GM12878 (cell line): ENCODE measurements at regions not wholly inside any gene's neighbourhood (a gene's known extent, or its start where the extent isn't known, plus 50 kb on each side); places are given as distances from the start of the nearest gene placed in this dataset.

Source experiments
- ATAC-seq: fragments of 200-7000 bp; cut with Tn5 transposase; 3 replicates; pipeline ENCODE4 v1.9.1; 2020; ENCODE audit warnings: mild to moderate bottlenecking, moderate library complexity
- BruUV-seq: library from RNA; stranded (reverse); fragments of 400-500 nt; replicated peaks from 2 replicates; lab custom pipeline; 2021; lab: Mats Ljungman, UMichigan
- CTCF ChIA-PET: fragments of 300-600 bp; sonication (Branson Sonifier 250); formaldehyde crosslinking; extraction: SDS; loops from one replicate; lab custom pipeline; 2021; ENCODE audit warnings: inconsistent platforms; lab: Yijun Ruan, JAX
- POLR2A ChIA-PET: fragments of 350-600 bp; formaldehyde crosslinking; extraction: SDS; loops from one replicate; lab custom pipeline; 2021; ENCODE audit warnings: inconsistent platforms; lab: Charles Lee
- RAD21 ChIA-PET: fragments of 300-600 bp; sonication (Branson Sonifier 250); formaldehyde crosslinking; loops from one replicate; lab custom pipeline; 2023; ENCODE audit warnings: antibody characterized with exemption; ENCODE audit not compliant: unreplicated experiment; lab: Charles Lee
- SMC1A ChIA-PET: fragments of 300-600 bp; sonication (Branson Sonifier 250); formaldehyde crosslinking; loops from one replicate; lab custom pipeline; 2023; ENCODE audit not compliant: unreplicated experiment, uncharacterized antibody; lab: Charles Lee
- DNase-seq: peaks from one replicate; pipeline ENCODE4 v3.0.0-alpha.2; 2011; ENCODE audit warnings: low read depth, low spot score
- FAIRE-seq: peaks from 3 replicates; lab custom pipeline; 2011; peaks lifted over from hg19 to GRCh38; lab: Jason Lieb, UNC
- H2AFZ ChIP-seq: 2 replicates; pipeline ENCODE4 v1.6.0; 2011; ENCODE audit warnings: low read depth, low read length, control low read depth; ENCODE audit not compliant: control insufficient read depth
- H3K27ac ChIP-seq: 2 replicates; pipeline ENCODE4 v1.5.1; 2011; ENCODE audit warnings: control low read depth; ENCODE audit not compliant: control insufficient read depth, insufficient read depth
- H3K27me3 ChIP-seq, 2 experiments: replicated peaks in 1 of 2; 2 replicates each; pipeline versions ENCODE4 v1.6.0 to v1.6.1; 2011; ENCODE audit warnings: low read length in 1 of 2; ENCODE audit not compliant: control insufficient read depth in 2 of 2, insufficient read depth in 2 of 2
- H3K36me3 ChIP-seq, 2 experiments: 2 replicates each; pipeline ENCODE4 v1.5.1; 2011; ENCODE audit warnings: low read length in 1 of 2; ENCODE audit not compliant: control insufficient read depth in 2 of 2, insufficient read depth in 2 of 2
- H3K4me1 ChIP-seq: 2 replicates; pipeline ENCODE4 v1.6.1; 2011; ENCODE audit warnings: mild to moderate bottlenecking, low read length, moderate library complexity, mixed read lengths; ENCODE audit not compliant: control insufficient read depth, insufficient read depth
- H3K4me2 ChIP-seq: 2 replicates; pipeline ENCODE4 v1.6.0; 2011; ENCODE audit warnings: control low read depth; ENCODE audit not compliant: control insufficient read depth, insufficient read depth
- H3K4me3 ChIP-seq: fragments of 200-600 bp; sonication (generic); 2 replicates; pipeline ENCODE4 v1.5.1; 2016
- H3K79me2 ChIP-seq: 2 replicates; pipeline ENCODE4 v1.6.0; 2011; ENCODE audit warnings: low read length; ENCODE audit not compliant: control insufficient read depth, insufficient read depth
- H3K9ac ChIP-seq: 2 replicates; pipeline ENCODE4 v1.8.0; 2011; ENCODE audit warnings: low read length, control low read depth, mixed read lengths; ENCODE audit not compliant: control insufficient read depth, insufficient read depth
- H3K9me3 ChIP-seq: replicated peaks from 3 replicates; pipeline ENCODE4 v1.5.1; 2011; ENCODE audit warnings: mild to moderate bottlenecking, low read length; ENCODE audit not compliant: control insufficient read depth, insufficient read depth
- H4K20me1 ChIP-seq: 2 replicates; pipeline ENCODE4 v1.6.0; 2011; ENCODE audit not compliant: control insufficient read depth, insufficient read depth
- ASH2L ChIP-seq: fragments of 300-600, 200-600 bp; sonication (generic); IDR thresholded peaks from 2 replicates; pipeline ENCODE4 v1.6.1; 2017; ENCODE audit warnings: low read depth, mild to moderate bottlenecking, borderline replicate concordance
- BCLAF1 ChIP-seq: fragments of 450-650 bp; IDR thresholded peaks from 2 replicates; pipeline ENCODE4 v1.6.1; 2017; ENCODE audit warnings: antibody characterized with exemption, mild to moderate bottlenecking, moderate library complexity
- CBX5 ChIP-seq: sonication (generic); IDR thresholded peaks from 2 replicates; pipeline ENCODE4 v1.6.1; 2016; ENCODE audit warnings: low read depth, moderate library complexity, mild to moderate bottlenecking, inconsistent platforms
- CREB1 ChIP-seq: IDR thresholded peaks from 2 replicates; pipeline ENCODE4 v1.6.1; 2012; ENCODE audit warnings: low read depth, mild to moderate bottlenecking, inconsistent platforms
- HDAC2 ChIP-seq: fragments of 200-600 bp; sonication (generic); IDR thresholded peaks from 2 replicates; pipeline ENCODE4 v1.6.1; 2017
- PML ChIP-seq: IDR thresholded peaks from 2 replicates; pipeline ENCODE4 v1.6.1; 2012; ENCODE audit warnings: low read length, inconsistent platforms
- RAD51 ChIP-seq: fragments of 450-650 bp; IDR thresholded peaks from 2 replicates; pipeline ENCODE4 v1.6.1; 2016; ENCODE audit warnings: moderate library complexity, mild to moderate bottlenecking, inconsistent platforms
- RELA ChIP-seq: fragments of 450-650 bp; IDR thresholded peaks from 2 replicates; pipeline ENCODE4 v1.8.0; 2014; ENCODE audit warnings: borderline replicate concordance; ENCODE audit not compliant: partially characterized antibody
- SREBF2 ChIP-seq: IDR thresholded peaks from 2 replicates; pipeline ENCODE4 v1.6.1; 2012; ENCODE audit warnings: mild to moderate bottlenecking, low read length
- WGBS: methylation state at CpG from one replicate; pipeline ENCODE4 v1.1.6; 2016; ENCODE audit warnings: low lambda C conversion rate; ENCODE audit not compliant: insufficient replicate concordance, insufficient coverage; ENCODE audit errors: missing lambda C conversion rate; 5-methylcytosine and 5-hydroxymethylcytosine counted together
- in situ Hi-C: fragments of 300-500 bp; cut with MboI; formaldehyde crosslinking; loops from 9 replicates; pipeline ENCODE4 v1.14.3; 2018; ENCODE audit warnings: mixed read lengths
- intact Hi-C: fragments of 100-400 bp; cut with micrococcal nuclease; formaldehyde crosslinking; loops from one replicate; pipeline ENCODE4 v1.14.2; 2022; ENCODE audit not compliant: unreplicated experiment
- TF ChIP-seq, protein P1 (sequence below): fragments of 450-650 bp; IDR thresholded peaks from 2 replicates; pipeline ENCODE4 v1.6.1; 2016; ENCODE audit warnings: mild to moderate bottlenecking

- no peak for TF ChIP-seq SREBF2
These were observed 462.2 kb downstream of the TSHZ3 start (continued) for GRCh38 chr19:30887042-30887441.

DNA sequence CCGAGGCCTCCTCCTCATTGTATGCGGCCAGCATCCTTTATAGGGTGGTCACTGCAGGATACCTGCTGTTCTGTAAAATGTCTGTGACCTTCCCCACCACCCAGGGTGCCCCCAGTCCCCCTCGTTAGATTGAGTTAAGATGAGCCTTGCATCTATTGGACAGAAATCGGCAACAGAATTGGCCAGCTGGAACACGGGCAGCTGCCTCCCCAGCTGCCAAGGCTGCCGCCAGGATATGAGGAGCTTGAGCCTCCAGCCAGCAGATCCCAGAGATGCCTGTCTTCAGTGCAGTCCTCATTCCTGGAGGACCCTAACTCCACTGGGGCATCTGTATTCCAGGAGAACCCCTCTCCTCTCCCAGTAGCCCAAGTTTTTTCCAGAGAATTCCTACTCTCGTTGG, 463.0 kb downstream of the TSHZ3 start:
- ChIA-PET SMC1A (no interaction called here), CTCF (no interaction called here), POLR2A (no interaction called here), RAD21 (no interaction called here)
- H4K20me1 ChIP-seq: no peaks in the 10 kb centered on the region
- BruUV-seq: no TSS peak
- FAIRE-seq (no peak), DNase-seq (no peak), ATAC-seq (no peak)
- H3K4me3 ChIP-seq: no peak overlapping the region
- no peaks in the 10 kb centered on the region for H3K4me1 ChIP-seq
- in situ Hi-C loops (no loop called here), intact Hi-C loops (no loop called here)
- TF ChIP-seq ASH2L: no peak
- TF ChIP-seq BCLAF1: no peak
- no peak for TF ChIP-seq CREB1
- TF ChIP-seq RAD51: no peak
- no peak for TF ChIP-seq RELA
- TF ChIP-seq, protein P1, sequence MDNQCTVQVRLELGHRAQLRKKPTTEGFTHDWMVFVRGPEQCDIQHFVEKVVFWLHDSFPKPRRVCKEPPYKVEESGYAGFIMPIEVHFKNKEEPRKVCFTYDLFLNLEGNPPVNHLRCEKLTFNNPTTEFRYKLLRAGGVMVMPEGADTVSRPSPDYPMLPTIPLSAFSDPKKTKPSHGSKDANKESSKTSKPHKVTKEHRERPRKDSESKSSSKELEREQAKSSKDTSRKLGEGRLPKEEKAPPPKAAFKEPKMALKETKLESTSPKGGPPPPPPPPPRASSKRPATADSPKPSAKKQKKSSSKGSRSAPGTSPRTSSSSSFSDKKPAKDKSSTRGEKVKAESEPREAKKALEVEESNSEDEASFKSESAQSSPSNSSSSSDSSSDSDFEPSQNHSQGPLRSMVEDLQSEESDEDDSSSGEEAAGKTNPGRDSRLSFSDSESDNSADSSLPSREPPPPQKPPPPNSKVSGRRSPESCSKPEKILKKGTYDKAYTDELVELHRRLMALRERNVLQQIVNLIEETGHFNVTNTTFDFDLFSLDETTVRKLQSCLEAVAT: no peak
- no peak for TF ChIP-seq HDAC2
- TF ChIP-seq PML: no peak
- TF ChIP-seq CBX5: no peak
- no peak overlapping the region for H3K9ac ChIP-seq
- no peaks in the 10 kb centered on the region for H3K36me3 ChIP-seq
- no peak overlapping the region for H3K4me2 ChIP-seq
- no peaks in the 10 kb centered on the region; the same call in 2 of the 3 replicates for H3K9me3 ChIP-seq
- H3K27me3 ChIP-seq: no peaks in the 10 kb centered on the region
- H3K79me2 ChIP-seq: no peaks in the 10 kb centered on the region
- H3K27ac ChIP-seq: no peak overlapping the region
- H2AFZ ChIP-seq: no peak overlapping the region
- WGBS: 15% methylated on average over 7 of the region's 7 CpGs
